HCT116 (cell line): ENCODE measurements at regions not wholly inside any gene's neighbourhood (a gene's known extent, or its start where the extent isn't known, plus 50 kb on each side); places are given as distances from the start of the nearest gene placed in this dataset.

ENCODE experiments used
- ATAC-seq: fragments of 200-7000 bp; cut with Tn5 transposase; 2 replicates; pipeline ENCODE4 v1.9.1; 2020; ENCODE audit warnings: mild to moderate bottlenecking, moderate library complexity
- BruUV-seq: library from RNA; stranded (reverse); fragments of 400-500 nt; replicated peaks from 2 replicates; lab custom pipeline; 2021; lab: Mats Ljungman, UMichigan
- CTCF ChIA-PET: fragments of 300-600 bp; sonication (Branson Sonifier 250); formaldehyde crosslinking; loops from one replicate; lab custom pipeline; 2021; ENCODE audit warnings: antibody characterized with exemption; lab: Charles Lee
- POLR2A ChIA-PET: fragments of 300-600, 350-600 bp; sonication (Branson Sonifier 250); formaldehyde crosslinking; loops from one replicate; lab custom pipeline; 2021; ENCODE audit warnings: antibody characterized with exemption; lab: Charles Lee
- RAD21 ChIA-PET, 2 experiments: fragments of 300-600 bp; sonication (Branson Sonifier 250); formaldehyde crosslinking; loops; one replicate each; lab custom pipeline; 2023; ENCODE audit warnings: low total read pairs in 2 of 2; ENCODE audit not compliant: uncharacterized antibody in 2 of 2, unreplicated experiment in 2 of 2, low non-redundant PET in 1 of 2; lab: Charles Lee
- DNase-seq: peaks from one replicate; pipeline ENCODE4 v3.0.0-alpha.2; 2010; ENCODE audit warnings: low read depth, low spot score
- H2AFZ ChIP-seq: fragments of 200-600 bp; shearing (Covaris generic), sonication (generic); 2 replicates; pipeline ENCODE4 v1.6.1; 2017; ENCODE audit warnings: low read depth, mixed run types, mixed read lengths, antibody characterized with exemption, low read length; ENCODE audit not compliant: poor library complexity, severe bottlenecking
- H3K27ac ChIP-seq: 2 replicates; pipeline ENCODE4 v1.5.1; 2012; ENCODE audit warnings: low read depth, low read length
- H3K27me3 ChIP-seq: fragments of 200-600 bp; sonication (generic); 2 replicates; pipeline ENCODE4 v1.6.1; 2016; ENCODE audit warnings: mixed run types, low read length, mixed read lengths; ENCODE audit not compliant: insufficient read depth
- H3K36me3 ChIP-seq, 2 experiments: fragments of 200-500 bp in 1 of 2; fragments of 200-600 bp in 1 of 2; sonication (Bioruptor generic) in 1 of 2; sonication (generic) in 1 of 2; 2 replicates each; pipeline versions ENCODE4 v1.5.1 to v1.6.1; 2014 to 2016; ENCODE audit warnings: low read length in 2 of 2, inconsistent platforms in 1 of 2, mixed read lengths in 1 of 2, mixed run types in 1 of 2; ENCODE audit not compliant: insufficient read depth in 2 of 2, control insufficient read depth in 1 of 2
- H3K4me1 ChIP-seq, 2 experiments: fragments of 200-600 bp in 1 of 2; sonication (generic) in 1 of 2; 2 replicates each; pipeline versions ENCODE4 v1.5.1 to v1.6.1; 2012 to 2017; ENCODE audit warnings: low read length in 2 of 2, inconsistent platforms in 1 of 2, mild to moderate bottlenecking in 1 of 2, mixed read lengths in 1 of 2, mixed run types in 1 of 2, moderate library complexity in 1 of 2; ENCODE audit not compliant: insufficient read depth in 2 of 2, control insufficient read depth in 1 of 2
- H3K4me2 ChIP-seq: fragments of 200-600 bp; sonication (generic); 2 replicates; pipeline ENCODE4 v1.6.1; 2017; ENCODE audit warnings: mixed run types, low read length, mixed read lengths
- H3K4me3 ChIP-seq, 2 experiments: fragments of 200-600 bp in 1 of 2; sonication (generic) in 1 of 2; replicated peaks in 1 of 2; 2 replicates each; pipeline ENCODE4 v1.5.1; 2011 to 2016; ENCODE audit warnings: low read length in 2 of 2, control low read depth in 1 of 2, low read depth in 1 of 2, mild to moderate bottlenecking in 1 of 2, mixed read lengths in 1 of 2, mixed run types in 1 of 2
- H3K79me2 ChIP-seq: fragments of 200-600 bp; sonication (generic); 2 replicates; pipeline ENCODE4 v1.6.1; 2017; ENCODE audit warnings: mild to moderate bottlenecking, mixed run types, low read length, moderate library complexity, mixed read lengths; ENCODE audit not compliant: insufficient read depth
- H3K9ac ChIP-seq: fragments of 200-600 bp; sonication (generic); 2 replicates; pipeline ENCODE4 v1.6.1; 2016; ENCODE audit warnings: low read length, mixed read lengths
- H3K9me2 ChIP-seq: fragments of 200-600 bp; sonication (generic), shearing (Covaris generic); 2 replicates; pipeline ENCODE4 v1.6.1; 2017; ENCODE audit warnings: mixed run types, mild to moderate bottlenecking, moderate library complexity; ENCODE audit not compliant: insufficient read depth
- H3K9me3 ChIP-seq, 2 experiments: fragments of 200-500 bp in 1 of 2; fragments of 200-600 bp in 1 of 2; sonication (Bioruptor generic) in 1 of 2; sonication (generic) in 1 of 2; 2 replicates each; pipeline ENCODE4 v1.6.1; 2014 to 2017; ENCODE audit warnings: low read length in 2 of 2, mixed read lengths in 2 of 2, inconsistent platforms in 1 of 2, low read depth in 1 of 2, mild to moderate bottlenecking in 1 of 2, mixed run types in 1 of 2, moderate library complexity in 1 of 2; ENCODE audit not compliant: control insufficient read depth in 1 of 2, insufficient read depth in 1 of 2
- H4K20me1 ChIP-seq: fragments of 200-600 bp; sonication (generic), shearing (Covaris generic); 2 replicates; pipeline ENCODE4 v1.6.1; 2017; ENCODE audit warnings: mixed run types, mild to moderate bottlenecking, moderate library complexity; ENCODE audit not compliant: insufficient read depth
- CEBPB ChIP-seq: IDR thresholded peaks from 2 replicates; pipeline ENCODE4 v1.6.1; 2012; ENCODE audit warnings: low read depth
- CTCF ChIP-seq, 3 experiments: fragments of 200-600 bp in 1 of 3; sonication (generic) in 1 of 3; IDR thresholded peaks in 2 of 3; conservative IDR thresholded peaks in 1 of 3; 2 replicates each; pipeline ENCODE4 v1.5.1; 2012 to 2017; ENCODE audit warnings: low read depth in 2 of 3, low read length in 2 of 3, antibody characterized with exemption in 1 of 3, borderline replicate concordance in 1 of 3, control low read depth in 1 of 3, mild to moderate bottlenecking in 1 of 3, mixed read lengths in 1 of 3, mixed run types in 1 of 3, moderate library complexity in 1 of 3; ENCODE audit not compliant: insufficient read depth in 1 of 3
- ELF1 ChIP-seq: IDR thresholded peaks from 2 replicates; pipeline ENCODE4 v1.6.1; 2012; ENCODE audit warnings: low read depth, borderline replicate concordance
- MAX ChIP-seq: IDR thresholded peaks from 2 replicates; pipeline ENCODE4 v1.6.1; 2012
- POLR2A ChIP-seq: IDR thresholded peaks from 2 replicates; pipeline ENCODE4 v1.7.0; 2011; ENCODE audit warnings: borderline replicate concordance; ENCODE audit not compliant: insufficient read depth, insufficient read length; ENCODE audit errors: extremely low read depth
- RAD21 ChIP-seq: IDR thresholded peaks from 2 replicates; pipeline ENCODE4 v1.6.1; 2012; ENCODE audit warnings: low read depth, mild to moderate bottlenecking
- SP1 ChIP-seq: IDR thresholded peaks from 2 replicates; pipeline ENCODE4 v1.6.1; 2012; ENCODE audit warnings: low read depth
- SRF ChIP-seq: IDR thresholded peaks from 2 replicates; pipeline ENCODE4 v1.6.1; 2012; ENCODE audit warnings: low read depth
- ZFX ChIP-seq: fragments of 450-650 bp; IDR thresholded peaks from 2 replicates; pipeline ENCODE4 v1.6.1; 2017
- intact Hi-C: fragments of 100-400 bp; cut with micrococcal nuclease; formaldehyde crosslinking; loops from 2 replicates; pipeline ENCODE4 v1.10.0; 2022

GRCh38 chr10:131453721-131454634 lies 142.5 kb upstream of the TCERG1L start:
- no peak overlapping the region for H3K9ac ChIP-seq

More at GRCh38 chr10:131453721-131454634, 142.5 kb upstream of the TCERG1L start:
- Histone ChIP-seq H3K9me2 (no peaks in the 10 kb centered on the region), H3K9me3 (no peaks in the 10 kb centered on the region), H3K4me3 (no peak overlapping the region), H4K20me1 (no peaks in the 10 kb centered on the region), H3K4me2 (no peak overlapping the region), H3K27me3 (peaks cover 4% of the 10 kb centered on the region), H2AFZ (no peak overlapping the region), H3K79me2 (no peaks in the 10 kb centered on the region), H3K27ac (no peak overlapping the region), H3K36me3 (no peaks in the 10 kb centered on the region), H3K4me1 (no peaks in the 10 kb centered on the region)
- ChIA-PET CTCF (interaction anchor here (1.0 to 1.4 kb wide), 3 partner anchors 12 to 116 kb away, joined by 3 to 4 read pairs (median 4); no protein-coding TSS in a partner anchor), RAD21 (no interaction called here), POLR2A (no interaction called here)
- TF ChIP-seq CEBPB (no peak), CTCF (IDR thresholded peaks at IDR 0.05 in 2 of 3, conservative IDR thresholded peaks at IDR 0.05 in 1 of 3; ENCODE audit: borderline replicate concordance in 1 of 3, insufficient read depth in 1 of 3, low read depth in 2 of 3, low read length in 2 of 3) (peak; percentile 42 to 57 (median 52); a peak in 5 of 6 replicates), MAX (no peak), RAD21 (peak; percentile 52), POLR2A (no peak), ZFX (no peak), SRF (no peak), SP1 (no peak), ELF1 (no peak)
- DNase-seq (peak; percentile 21), ATAC-seq (peak; percentile 76)
- intact Hi-C loops = loop anchor here (1.0 to 10.0 kb wide), 2 partner anchors 333 to 421 kb away; no protein-coding TSS in a partner anchor
- BruUV-seq = no TSS peak
